ENCODE measurements at regions not wholly inside any gene's neighbourhood (a gene's known extent, or its start where the extent isn't known, plus 50 kb on each side); places are given as distances from the start of the nearest gene placed in this dataset.

- TF ChIP-seq ZNF737 (CRISPR knock-in tag; IDR thresholded peaks at IDR 0.05; ENCODE audit: borderline replicate concordance), result no peak
- TF ChIP-seq MAZ (IDR thresholded peaks at IDR 0.05; ENCODE audit: borderline replicate concordance, low read depth, low read length), result no peak
- TF ChIP-seq MAZ (CRISPR knock-in tag; IDR thresholded peaks at IDR 0.05; ENCODE audit: low read depth), result no peak
- TF ChIP-seq SRSF4 (IDR thresholded peaks at IDR 0.05; ENCODE audit: low read depth, low read length, poor library complexity, severe bottlenecking), result no peak
- TF ChIP-seq USF2 (IDR thresholded peaks at IDR 0.05; ENCODE audit: low read depth, low read length), result no peak
- no peak for TF ChIP-seq USF2 (CRISPR knock-in tag; IDR thresholded peaks at IDR 0.05; ENCODE audit: borderline replicate concordance)
- TF ChIP-seq KDM1A (CRISPR knock-in tag; IDR thresholded peaks at IDR 0.05), result no peak
Measured at GRCh38 chr11:70736461-70736860, 338.1 kb downstream of the CTTN start.
